ENCODE measurements at regions not wholly inside any gene's neighbourhood (a gene's known extent, or its start where the extent isn't known, plus 50 kb on each side); places are given as distances from the start of the nearest gene placed in this dataset.

GRCh38 chr3:159030138-159030670 is 228.3 kb downstream of the MFSD1 start (continued):
- TF ChIP-seq CTCF (IDR thresholded peaks at IDR 0.05) (no peak), FOSL2 (IDR thresholded peaks at IDR 0.05; ENCODE audit: borderline replicate concordance, low read depth) (no peak)

GRCh38 chr3:159030886-159031679 is 229.2 kb downstream of the MFSD1 start:
- Histone ChIP-seq H3K9me2 (no peaks in the 10 kb centered on the region), H2AFZ (ENCODE audit: low read depth) (no peak overlapping the region), H3K27ac (ENCODE audit: low read depth in 2 of 2, low read length in 1 of 2) (no peak overlapping the region), H3K79me2 (ENCODE audit: insufficient read depth) (no peaks in the 10 kb centered on the region), H3K9me3 (no peaks in the 10 kb centered on the region), H3F3A (replicated peaks; ENCODE audit: insufficient read depth) (no peaks in the 10 kb centered on the region), H3K4me3 (ENCODE audit: low read depth in 2 of 2, low read length in 1 of 2) (no peak overlapping the region), H3K27me3 (ENCODE audit: insufficient read depth) (no peaks in the 10 kb centered on the region), H3K4me1 (ENCODE audit: control insufficient read depth in 1 of 2, insufficient read depth in 2 of 2, low read depth in 1 of 2, low read length in 1 of 2) (no peaks in the 10 kb centered on the region; a peak in 1 of 4 replicates), H4K20me1 (ENCODE audit: insufficient read depth) (no peaks in the 10 kb centered on the region), H3K9ac (no peak overlapping the region), H3K4me2 (no peak overlapping the region), H3K36me3 (replicated peaks in 1 of 2; ENCODE audit: control insufficient read depth in 1 of 2, insufficient read depth in 2 of 2, low read length in 1 of 2) (no peaks in the 10 kb centered on the region)
- ChIA-PET CTCF (no interaction called here), POLR2A (no interaction called here)
- no peak for DNase-seq
- TF ChIP-seq MEF2A (IDR thresholded peaks at IDR 0.05; ENCODE audit: borderline replicate concordance, low read depth), result no peak
- no peak for TF ChIP-seq MXI1 (IDR thresholded peaks at IDR 0.05; ENCODE audit: low read depth, low read length)
- TF ChIP-seq FOXJ3 (CRISPR knock-in tag; IDR thresholded peaks at IDR 0.05), result no peak
- TF ChIP-seq SMC3 (IDR thresholded peaks at IDR 0.05; ENCODE audit: low read depth, low read length), result no peak
- no peak for TF ChIP-seq EP300 (IDR thresholded peaks at IDR 0.05; ENCODE audit: borderline replicate concordance in 1 of 2, low read depth in 1 of 2, low read length in 1 of 2)
- TF ChIP-seq TEAD4 (IDR thresholded peaks at IDR 0.05; ENCODE audit: borderline replicate concordance, insufficient read depth), result no peak
- no peak for TF ChIP-seq RAD21 (IDR thresholded peaks at IDR 0.05; ENCODE audit: low read length)
- TF ChIP-seq TCF12 (IDR thresholded peaks at IDR 0.05), result no peak
- TF ChIP-seq SIN3A (IDR thresholded peaks at IDR 0.05; ENCODE audit: borderline replicate concordance, low read depth, low read length), result no peak
- no peak for TF ChIP-seq POLR2AphosphoS5 (IDR thresholded peaks at IDR 0.05; ENCODE audit: low read depth, low read length)
- TF ChIP-seq JUND (IDR thresholded peaks at IDR 0.05), result no peak
- TF ChIP-seq YY1 (IDR thresholded peaks at IDR 0.05; ENCODE audit: low read depth), result no peak
- no peak for TF ChIP-seq GABPA (IDR thresholded peaks at IDR 0.05; ENCODE audit: low read depth)
- no peak for TF ChIP-seq IRF3 (IDR thresholded peaks at IDR 0.05; ENCODE audit: low read depth, low read length)
- no peak for TF ChIP-seq CTCF (IDR thresholded peaks at IDR 0.05)
- no peak for TF ChIP-seq GATA2 (CRISPR knock-in tag; IDR thresholded peaks at IDR 0.05)
- TF ChIP-seq ZBTB33 (IDR thresholded peaks at IDR 0.05; ENCODE audit: borderline replicate concordance, low read depth), result no peak
- no peak for TF ChIP-seq NFIC (IDR thresholded peaks at IDR 0.05; ENCODE audit: borderline replicate concordance)
- 61% methylated on average over 6 of the region's 6 CpGs for WGBS (ENCODE audit: low lambda C conversion rate)
